Transverse colon (tissue), 4 donors: ENCODE measurements at regions not wholly inside any gene's neighbourhood (a gene's known extent, or its start where the extent isn't known, plus 50 kb on each side); places are given as distances from the start of the nearest gene placed in this dataset.

ENCODE experiments used
- DNase-seq: peaks from one replicate; pipeline ENCODE4 v3.0.0-alpha.2; 2019
- H3K27ac ChIP-seq, 4 donors: fragments of 200-600 bp; sonication (generic); 2 replicates each; pipeline ENCODE4 v1.5.1; 2016 to 2018; ENCODE audit warnings: inconsistent platforms in 4 of 4
- H3K27me3 ChIP-seq: fragments of 200-600 bp; sonication (generic); 2 replicates; pipeline ENCODE4 v1.5.1; 2017; ENCODE audit warnings: inconsistent platforms
- H3K36me3 ChIP-seq, 4 donors: fragments of 200-600 bp; sonication (generic); 2 replicates each; pipeline ENCODE4 v1.5.1; 2017 to 2019; ENCODE audit warnings: inconsistent platforms in 4 of 4
- H3K4me1 ChIP-seq, 4 donors: fragments of 200-600 bp; sonication (generic); 2 replicates each; pipeline ENCODE4 v1.5.1; 2017 to 2020; ENCODE audit warnings: inconsistent platforms in 4 of 4
- H3K4me3 ChIP-seq, 4 donors: fragments of 200-600 bp; sonication (generic); 1 replicate in 1 of 4; 2 replicates in 3 of 4; pipeline versions ENCODE4 v1.5.1 to v1.6.1; 2017 to 2019; ENCODE audit warnings: inconsistent platforms in 4 of 4
- H3K9me3 ChIP-seq, 2 donors: fragments of 200-600 bp; sonication (generic); 2 replicates each; pipeline ENCODE4 v1.5.1; 2017 to 2019; ENCODE audit warnings: inconsistent platforms in 2 of 2
- CTCF ChIP-seq, 5 experiments: fragments of 200-600 bp in 3 of 5; fragments of 450-650 bp in 2 of 5; sonication (generic) in 3 of 5; IDR thresholded peaks; 1 replicate in 2 of 5; 2 replicates in 3 of 5; pipeline ENCODE4 v1.5.1; 2016 to 2017; ENCODE audit warnings: antibody characterized with exemption in 5 of 5, inconsistent platforms in 3 of 5, mild to moderate bottlenecking in 2 of 5, moderate library complexity in 1 of 5
- EP300 ChIP-seq: sonication (generic); formaldehyde crosslinking; IDR thresholded peaks from one replicate; pipeline ENCODE4 v1.6.1; 2017; ENCODE audit warnings: antibody characterized with exemption, low read depth
- POLR2A ChIP-seq: fragments of 450-650 bp; IDR thresholded peaks from one replicate; pipeline ENCODE4 v1.6.1; 2016; ENCODE audit warnings: antibody characterized with exemption, mild to moderate bottlenecking, moderate library complexity
- POLR2AphosphoS5 ChIP-seq, 3 donors: sonication (generic); formaldehyde crosslinking; IDR thresholded peaks; one replicate each; pipeline ENCODE4 v1.6.1; 2016; ENCODE audit warnings: antibody characterized with exemption in 3 of 3
- WGBS, 2 donors: methylation state at CpG; one replicate each; pipeline ENCODE4 v1.1.5; 2018; ENCODE audit warnings: low coverage in 1 of 2; 5-methylcytosine and 5-hydroxymethylcytosine counted together
- in situ Hi-C, 4 donors: fragments of 200-750 bp; cut with MboI; loops; one replicate each; pipeline versions ENCODE4 v1.15.0 to v1.15.1; 2017; ENCODE audit warnings: low sequenced_read_pairs in 3 of 4, low pct_ligation_motif_present in 1 of 4, low pct_unique_long_range_greater_than_20kb in 1 of 4
- intact Hi-C: fragments of 100-400 bp; cut with DNase I; formaldehyde crosslinking; loops from one replicate; pipeline ENCODE4 v1.15.1; 2023; ENCODE audit warnings: low total_unique reads

DNA sequence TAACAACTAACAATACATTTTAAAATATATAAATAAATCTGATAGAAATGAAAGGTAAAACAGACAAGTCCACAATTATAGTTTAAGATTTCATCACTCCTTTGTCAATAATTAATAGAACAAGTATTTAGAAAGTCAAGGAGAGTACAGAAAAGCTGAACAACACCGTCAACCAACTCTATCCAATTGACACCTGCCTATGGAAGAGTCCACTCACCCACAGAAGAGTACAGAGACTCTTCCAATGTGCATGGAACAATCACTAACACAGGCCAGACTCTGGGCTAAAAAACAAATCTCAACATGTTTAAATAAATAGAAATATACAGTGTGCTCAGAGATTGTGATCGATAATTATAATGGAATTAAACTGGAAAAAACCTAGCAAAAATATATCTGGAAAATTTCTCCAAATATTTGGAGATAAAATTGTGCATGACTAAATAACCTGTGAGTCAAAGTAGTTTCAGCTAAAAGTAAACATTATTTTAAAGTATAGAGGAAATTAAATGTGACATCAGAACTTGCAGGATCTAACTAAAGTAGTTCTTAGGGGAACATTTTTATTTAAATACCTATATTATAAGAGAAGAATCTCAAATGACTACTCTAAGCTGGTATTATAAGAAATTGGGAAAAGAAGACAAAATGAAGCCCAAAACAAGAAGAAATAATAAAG is 109.9 kb upstream of the EGFR start:
- Histone ChIP-seq H3K4me1 (no peaks in the 10 kb centered on the region), H3K4me3 (no peak overlapping the region), H3K27ac (no peak overlapping the region), H3K27me3 (no peaks in the 10 kb centered on the region), H3K9me3 (peaks cover 0 to 5% of the 10 kb centered on the region in 2 donors), H3K36me3 (no peaks in the 10 kb centered on the region)
- no peak for DNase-seq
- intact Hi-C loops = no loop called here
- in situ Hi-C loops = no loop called here
- WGBS, 2 donors = 86 to 89% methylated on average over 2 of the region's 2 CpGs
- TF ChIP-seq POLR2AphosphoS5 (IDR thresholded peaks at IDR 0.05) = no peak
- TF ChIP-seq POLR2A = no peak
- no peak for TF ChIP-seq EP300
- no peak for TF ChIP-seq CTCF (IDR thresholded peaks at IDR 0.05)

DNA sequence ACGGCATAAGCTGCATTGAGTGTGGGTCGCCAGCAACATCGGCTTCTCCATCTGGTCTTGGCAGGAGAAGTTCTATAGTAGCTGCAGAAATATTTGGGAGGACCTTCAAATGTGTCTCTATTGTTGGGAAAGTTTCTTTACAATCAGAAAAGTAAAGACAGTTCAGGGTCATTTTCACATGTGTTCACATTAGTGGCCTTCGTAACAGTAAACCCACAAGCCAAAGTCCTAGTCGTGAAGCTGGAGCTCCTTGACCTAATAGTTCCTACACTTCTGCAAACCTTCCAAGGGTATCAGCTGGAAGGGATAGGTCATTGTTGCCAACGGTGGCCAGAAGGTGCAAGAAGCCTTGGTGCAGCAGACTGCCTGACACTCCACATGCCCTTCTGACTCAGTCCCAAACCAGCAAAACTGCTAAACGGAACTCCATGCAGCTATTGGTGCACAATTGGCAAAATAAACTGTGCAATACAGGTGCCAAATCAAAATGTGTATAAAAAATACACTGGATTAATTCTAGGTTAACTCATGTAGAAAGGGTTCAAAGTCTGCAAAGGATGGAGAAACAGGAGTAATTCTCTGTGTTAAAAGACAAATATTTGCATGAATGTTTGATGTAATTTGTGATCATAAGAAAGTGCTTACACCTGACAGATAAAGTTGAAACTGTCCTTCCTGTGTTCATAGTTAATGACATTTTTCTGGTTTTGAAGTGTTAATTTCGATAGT is 102.8 kb upstream of the EGFR start:
- no peak overlapping the region for H3K27ac ChIP-seq
- no peak for DNase-seq
- H3K4me3 ChIP-seq = no peak overlapping the region
- in situ Hi-C loops = no loop called here
- H3K27me3 ChIP-seq = no peaks in the 10 kb centered on the region
- intact Hi-C loops = no loop called here
- no peaks in the 10 kb centered on the region for H3K9me3 ChIP-seq
- no peaks in the 10 kb centered on the region for H3K36me3 ChIP-seq
- no peak for TF ChIP-seq POLR2A
- TF ChIP-seq EP300 = no peak
- TF ChIP-seq CTCF (IDR thresholded peaks at IDR 0.05) = no peak
- no peak for TF ChIP-seq POLR2AphosphoS5 (IDR thresholded peaks at IDR 0.05)
- WGBS, 2 donors = 68 to 78% methylated on average over 4 to 8 of the region's 8 CpGs
- no peaks in the 10 kb centered on the region for H3K4me1 ChIP-seq

DNA sequence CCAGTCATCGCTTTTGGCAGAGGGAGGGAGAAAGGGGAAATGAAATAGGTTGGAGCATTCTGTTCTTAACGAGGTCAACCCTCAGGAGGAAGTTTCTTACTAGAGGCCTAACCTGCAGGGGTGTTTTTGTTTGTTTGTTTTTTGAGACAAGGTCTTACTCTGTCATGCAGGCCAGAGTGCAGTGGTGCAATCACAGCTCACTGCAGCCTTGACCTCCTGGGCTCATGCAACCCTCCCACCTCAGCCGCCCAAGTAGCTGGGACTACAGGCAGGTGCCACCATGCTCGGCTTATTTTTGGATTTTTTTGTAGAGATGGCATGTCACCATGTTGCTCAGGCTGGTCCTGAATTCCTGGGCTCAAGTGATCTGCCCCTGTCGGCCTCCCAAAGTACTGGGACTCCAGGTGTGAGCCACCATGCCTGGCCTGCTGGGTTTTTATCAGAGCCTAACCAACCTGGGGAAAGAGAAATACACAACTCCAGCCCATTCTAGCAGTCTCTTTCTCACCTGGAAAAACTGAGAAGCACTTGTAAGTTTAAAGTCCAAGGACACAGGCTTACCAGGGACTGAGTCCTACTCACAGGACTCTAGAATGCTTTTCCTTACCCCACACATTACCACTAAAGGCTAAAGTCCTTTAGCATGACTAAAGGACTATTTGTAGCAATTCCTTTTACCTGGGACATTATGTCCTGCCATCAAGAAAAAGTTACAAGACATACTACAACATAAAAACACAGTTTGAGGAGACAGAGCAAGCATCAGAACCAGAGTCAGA is 101.0 kb upstream of the EGFR start:
- in situ Hi-C loops = no loop called here
- 60 to 83% methylated on average over 3 to 5 of the region's 5 CpGs for WGBS, 2 donors
- H3K36me3 ChIP-seq = no peaks in the 10 kb centered on the region
- H3K27me3 ChIP-seq = no peaks in the 10 kb centered on the region
- H3K4me3 ChIP-seq = no peak overlapping the region
- H3K9me3 ChIP-seq = no peaks in the 10 kb centered on the region
- no peak overlapping the region for H3K27ac ChIP-seq
- no peak for TF ChIP-seq CTCF (IDR thresholded peaks at IDR 0.05)
- TF ChIP-seq POLR2A = no peak
- no peak for TF ChIP-seq EP300
- no peak for TF ChIP-seq POLR2AphosphoS5 (IDR thresholded peaks at IDR 0.05)
- no peaks in the 10 kb centered on the region for H3K4me1 ChIP-seq
- intact Hi-C loops = no loop called here
- DNase-seq = no peak

GRCh38 chr7:54921116-54921515 is 97.7 kb upstream of the EGFR start:
- Histone ChIP-seq H3K27me3 (no peaks in the 10 kb centered on the region), H3K4me3 (no peak overlapping the region), H3K4me1 (no peaks in the 10 kb centered on the region), H3K9me3 (no peaks in the 10 kb centered on the region), H3K36me3 (no peaks in the 10 kb centered on the region), H3K27ac (no peak overlapping the region)
- WGBS, 2 donors = 69 to 81% methylated on average over 3 of the region's 3 CpGs
- no peak for DNase-seq
- TF ChIP-seq EP300 (no peak), POLR2A (no peak), CTCF (IDR thresholded peaks at IDR 0.05) (no peak), POLR2AphosphoS5 (IDR thresholded peaks at IDR 0.05) (no peak)
- in situ Hi-C loops = no loop called here
- intact Hi-C loops = no loop called here
